Upper lobe of left lung (tissue), 6 donors: ENCODE measurements at regions not wholly inside any gene's neighbourhood (a gene's known extent, or its start where the extent isn't known, plus 50 kb on each side); places are given as distances from the start of the nearest gene placed in this dataset.

Experiments used
- ATAC-seq, 2 donors: fragments of 200-7000 bp; cut with Tn5 transposase; one replicate each; pipeline ENCODE4 v1.9.1; 2022; ENCODE audit warnings: mild to moderate bottlenecking in 2 of 2, moderate library complexity in 2 of 2; ENCODE audit not compliant: low FRiP score in 2 of 2
- DNase-seq, 2 donors: peaks; one replicate each; pipeline ENCODE4 v3.0.0-alpha.2; 2019 to 2020
- H3K27ac ChIP-seq, 4 donors: fragments of 200-600 bp; sonication (generic); one replicate each; pipeline ENCODE4 v1.5.1; 2016 to 2019
- H3K27me3 ChIP-seq, 4 donors: fragments of 200-600 bp; sonication (generic); one replicate each; pipeline ENCODE4 v1.5.1; 2017 to 2019
- H3K36me3 ChIP-seq, 4 donors: fragments of 200-600 bp; sonication (generic); one replicate each; pipeline ENCODE4 v1.5.1; 2016 to 2019
- H3K4me1 ChIP-seq, 4 donors: fragments of 200-600 bp; sonication (generic); one replicate each; pipeline ENCODE4 v1.5.1; 2018 to 2019
- H3K4me3 ChIP-seq, 4 donors: fragments of 200-600 bp; sonication (generic); one replicate each; pipeline ENCODE4 v1.5.1; 2017 to 2019; ENCODE audit warnings: mild to moderate bottlenecking in 2 of 4, moderate library complexity in 1 of 4
- H3K9me3 ChIP-seq, 4 donors: fragments of 200-600 bp; sonication (generic); one replicate each; pipeline ENCODE4 v1.5.1; 2018 to 2019
- CTCF ChIP-seq, 6 experiments: fragments of 450-650 bp in 4 of 6; fragments of 200-600 bp in 2 of 6; sonication (generic) in 2 of 6; IDR thresholded peaks; one replicate each; pipeline ENCODE4 v1.5.1; 2016 to 2019; ENCODE audit warnings: antibody characterized with exemption in 6 of 6
- EP300 ChIP-seq, 4 donors: sonication (generic); formaldehyde crosslinking; IDR thresholded peaks; one replicate each; pipeline ENCODE4 v1.5.1; 2017; ENCODE audit warnings: antibody characterized with exemption in 4 of 4, control low read depth in 2 of 4
- POLR2A ChIP-seq, 4 donors: fragments of 450-650 bp; IDR thresholded peaks; one replicate each; pipeline ENCODE4 v1.5.1; 2016 to 2017; ENCODE audit warnings: antibody characterized with exemption in 4 of 4, mild to moderate bottlenecking in 2 of 4
- POLR2AphosphoS5 ChIP-seq, 2 donors: sonication (generic); formaldehyde crosslinking; IDR thresholded peaks; one replicate each; pipeline ENCODE4 v1.5.1; 2017; ENCODE audit warnings: antibody characterized with exemption in 2 of 2
- WGBS, 2 donors: methylation state at CpG; one replicate each; pipeline ENCODE4 v1.1.5; 2017 to 2018; 5-methylcytosine and 5-hydroxymethylcytosine counted together
- donor health status: DM: no; HTN: no; CAD: no; lungs with moderate emphysema.
- donor health status: DM: no; HTN: yes; CAD: no; lungs with severe emphysema.

GRCh38 chr2:123359636-123360035, 665.5 kb upstream of the CNTNAP5 start:
- DNase-seq (no peak), ATAC-seq (no peak)
- WGBS, 2 donors = 71 to 78% methylated on average over 1 of the region's 1 CpG
- Histone ChIP-seq H3K27me3 (no peaks in the 10 kb centered on the region), H3K27ac (no peak overlapping the region), H3K36me3 (no peaks in the 10 kb centered on the region), H3K4me1 (no peaks in the 10 kb centered on the region), H3K4me3 (no peak overlapping the region), H3K9me3 (no peaks in the 10 kb centered on the region)
- TF ChIP-seq CTCF (IDR thresholded peaks at IDR 0.05) = no peak
- no peak for TF ChIP-seq POLR2AphosphoS5 (IDR thresholded peaks at IDR 0.05)
- no peak for TF ChIP-seq EP300 (IDR thresholded peaks at IDR 0.05)
- TF ChIP-seq POLR2A (IDR thresholded peaks at IDR 0.05) = no peak

- no peak overlapping the region for H3K27ac ChIP-seq
- H3K27me3 ChIP-seq = no peaks in the 10 kb centered on the region
- H3K4me3 ChIP-seq = no peak overlapping the region
- 81 to 84% methylated on average over 8 of the region's 8 CpGs for whole genome bisulfite sequencing, 2 donors
- ATAC-seq (no peak), DNase-seq (no peak)
- no peaks in the 10 kb centered on the region for H3K9me3 ChIP-seq
- TF ChIP-seq EP300 (IDR thresholded peaks at IDR 0.05) = no peak
- TF ChIP-seq CTCF (IDR thresholded peaks at IDR 0.05) = no peak
- TF ChIP-seq POLR2A (IDR thresholded peaks at IDR 0.05) = no peak
- TF ChIP-seq POLR2AphosphoS5 (IDR thresholded peaks at IDR 0.05) = no peak
- H3K4me1 ChIP-seq = no peaks in the 10 kb centered on the region
- H3K36me3 ChIP-seq = no peaks in the 10 kb centered on the region
These were observed 662.2 kb upstream of the CNTNAP5 start for GRCh38 chr2:123362671-123363440.

- WGBS, 2 donors = 66 to 74% methylated on average over 2 of the region's 2 CpGs
- ATAC-seq (no peak), DNase-seq (no peak)
- H3K27me3 ChIP-seq = no peaks in the 10 kb centered on the region
- H3K27ac ChIP-seq = no peak overlapping the region
- no peak overlapping the region for H3K4me3 ChIP-seq
- H3K36me3 ChIP-seq = no peaks in the 10 kb centered on the region
- TF ChIP-seq POLR2A (IDR thresholded peaks at IDR 0.05) (no peak), CTCF (IDR thresholded peaks at IDR 0.05) (no peak), EP300 (IDR thresholded peaks at IDR 0.05) (no peak), POLR2AphosphoS5 (IDR thresholded peaks at IDR 0.05) (no peak)
- no peaks in the 10 kb centered on the region for H3K9me3 ChIP-seq
- H3K4me1 ChIP-seq = no peaks in the 10 kb centered on the region
These were observed 661.3 kb upstream of the CNTNAP5 start for GRCh38 chr2:123363826-123364225.

- no peak overlapping the region for H3K4me3 ChIP-seq
- H3K4me1 ChIP-seq = no peaks in the 10 kb centered on the region
- no peak overlapping the region for H3K27ac ChIP-seq
- DNase-seq (no peak), ATAC-seq (no peak)
- no peak for TF ChIP-seq EP300 (IDR thresholded peaks at IDR 0.05)
- no peak for TF ChIP-seq POLR2A (IDR thresholded peaks at IDR 0.05)
- TF ChIP-seq POLR2AphosphoS5 (IDR thresholded peaks at IDR 0.05) = no peak
- no peak for TF ChIP-seq CTCF (IDR thresholded peaks at IDR 0.05)
- H3K27me3 ChIP-seq = no peaks in the 10 kb centered on the region
- H3K9me3 ChIP-seq = no peaks in the 10 kb centered on the region
- no peaks in the 10 kb centered on the region for H3K36me3 ChIP-seq
- WGBS, 2 donors = 68 to 75% methylated on average over 3 of the region's 3 CpGs
These were observed 660.7 kb upstream of the CNTNAP5 start for GRCh38 chr2:123364243-123364896.
